WTC11 (cell line): ENCODE measurements at regions not wholly inside any gene's neighbourhood (a gene's known extent, or its start where the extent isn't known, plus 50 kb on each side); places are given as distances from the start of the nearest gene placed in this dataset.

Experiments used
- ATAC-seq: fragments of 200-7000 bp; cut with Tn5 transposase; 2 replicates; pipeline ENCODE4 v1.10.0; 2021; ENCODE audit warnings: mild to moderate bottlenecking, moderate library complexity
- CTCF ChIA-PET: fragments of 300-600 bp; sonication (Branson Sonifier 250); formaldehyde crosslinking; loops from one replicate; lab custom pipeline; 2021; ENCODE audit warnings: antibody characterized with exemption; lab: Charles Lee
- POLR2A ChIA-PET: fragments of 350-600 bp; sonication (Branson Sonifier 250); formaldehyde crosslinking; loops from one replicate; lab custom pipeline; 2021; ENCODE audit warnings: antibody characterized with exemption; lab: Charles Lee
- DNase-seq: peaks from one replicate; pipeline ENCODE4 v3.0.0; 2021; ENCODE audit warnings: low spot score
- H3K27ac Mint-ChIP-seq: 2 replicates; pipeline ENCODE4 v1.8.0; 2021; ENCODE audit warnings: mixed read lengths
- H3K27me3 Mint-ChIP-seq: 2 replicates; pipeline ENCODE4 v1.8.0; 2021; ENCODE audit warnings: low read depth, mild to moderate bottlenecking, moderate library complexity, mixed read lengths
- H3K36me3 Mint-ChIP-seq: 2 replicates; pipeline ENCODE4 v1.8.0; 2021; ENCODE audit warnings: mixed read lengths
- H3K4me1 Mint-ChIP-seq: 2 replicates; pipeline ENCODE4 v1.8.0; 2022; ENCODE audit warnings: mixed read lengths
- H3K4me3 Mint-ChIP-seq: 2 replicates; pipeline ENCODE4 v1.8.0; 2021; ENCODE audit warnings: mild to moderate bottlenecking, moderate library complexity, mixed read lengths
- H3K9me3 Mint-ChIP-seq: 2 replicates; pipeline ENCODE4 v1.8.0; 2021; ENCODE audit warnings: mixed read lengths
- AFF4 ChIP-seq: sonication (generic); formaldehyde crosslinking; IDR thresholded peaks from 2 replicates; pipeline ENCODE4 v1.8.1; 2023; ENCODE audit warnings: mild to moderate bottlenecking, missing genetic modification reagents, borderline replicate concordance
- ATF2 ChIP-seq: sonication (generic); formaldehyde crosslinking; IDR thresholded peaks from 2 replicates; pipeline ENCODE4 v1.8.1; 2022; ENCODE audit warnings: low read depth, missing genetic modification reagents, borderline replicate concordance
- CDX4 ChIP-seq: fragments of 250-450 bp; sonication (Bioruptor Pico); IDR thresholded peaks from 2 replicates; pipeline ENCODE4 v1.9.0; 2021; ENCODE audit warnings: moderate library complexity, mild to moderate bottlenecking, inconsistent platforms, borderline replicate concordance
- CREB1 ChIP-seq: sonication (generic); formaldehyde crosslinking; IDR thresholded peaks from 2 replicates; pipeline ENCODE4 v1.8.0; 2023; ENCODE audit warnings: mild to moderate bottlenecking, missing genetic modification reagents
- ELF4 ChIP-seq: sonication (generic); formaldehyde crosslinking; IDR thresholded peaks from 2 replicates; pipeline ENCODE4 v1.8.1; 2022; ENCODE audit warnings: low read depth, mild to moderate bottlenecking, moderate library complexity, missing genetic modification reagents
- EMX1 ChIP-seq: fragments of 250-450 bp; sonication (Bioruptor Pico); IDR thresholded peaks from 2 replicates; pipeline ENCODE4 v1.8.0; 2021; ENCODE audit warnings: mild to moderate bottlenecking
- FOXP4 ChIP-seq: sonication (generic); formaldehyde crosslinking; IDR thresholded peaks from 2 replicates; pipeline ENCODE4 v1.8.0; 2022; ENCODE audit warnings: mild to moderate bottlenecking, missing genetic modification reagents
- GTF2I ChIP-seq: fragments of 250-450 bp; sonication (Bioruptor Pico); conservative IDR thresholded peaks from 2 replicates; pipeline ENCODE4 v1.4.0; 2021; ENCODE audit warnings: mild to moderate bottlenecking
- JAZF1 ChIP-seq: fragments of 250-450 bp; sonication (Bioruptor Pico); IDR thresholded peaks from 2 replicates; pipeline ENCODE4 v1.9.0; 2021; ENCODE audit warnings: moderate library complexity, mild to moderate bottlenecking, inconsistent platforms
- MYBL2 ChIP-seq: sonication (generic); formaldehyde crosslinking; IDR thresholded peaks from 2 replicates; pipeline ENCODE4 v1.8.1; 2023; ENCODE audit warnings: mild to moderate bottlenecking, moderate library complexity, missing genetic modification reagents
- NFE2L1 ChIP-seq: sonication (generic); formaldehyde crosslinking; IDR thresholded peaks from 2 replicates; pipeline ENCODE4 v1.8.1; 2023; ENCODE audit warnings: missing genetic modification reagents
- NFYB ChIP-seq: sonication (generic); formaldehyde crosslinking; conservative IDR thresholded peaks from 2 replicates; pipeline ENCODE4 v1.8.0; 2022; ENCODE audit warnings: low read depth, missing genetic modification reagents
- NR1H2 ChIP-seq: sonication (generic); formaldehyde crosslinking; IDR thresholded peaks from 2 replicates; pipeline ENCODE4 v1.9.0; 2021; ENCODE audit warnings: mild to moderate bottlenecking, moderate library complexity, missing genetic modification reagents
- RORB ChIP-seq: fragments of 250-450 bp; sonication (Bioruptor Pico); IDR thresholded peaks from 2 replicates; pipeline ENCODE4 v1.9.0; 2021; ENCODE audit warnings: mild to moderate bottlenecking
- SOX15 ChIP-seq: fragments of 250-450 bp; sonication (Bioruptor Pico); IDR thresholded peaks from 2 replicates; pipeline ENCODE4 v1.9.0; 2021; ENCODE audit warnings: mild to moderate bottlenecking
- TEAD1 ChIP-seq: sonication (generic); formaldehyde crosslinking; IDR thresholded peaks from 2 replicates; pipeline ENCODE4 v1.8.0; 2022; ENCODE audit warnings: mild to moderate bottlenecking, missing genetic modification reagents
- TEAD4 ChIP-seq: sonication (generic); formaldehyde crosslinking; IDR thresholded peaks from 2 replicates; pipeline ENCODE4 v1.8.0; 2022; ENCODE audit warnings: mild to moderate bottlenecking, missing genetic modification reagents
- TP53 ChIP-seq: sonication (generic); formaldehyde crosslinking; IDR thresholded peaks from 2 replicates; pipeline ENCODE4 v1.8.1; 2023; ENCODE audit warnings: mild to moderate bottlenecking, missing genetic modification reagents
- USF2 ChIP-seq: sonication (generic); formaldehyde crosslinking; IDR thresholded peaks from 2 replicates; pipeline ENCODE4 v1.8.1; 2023; ENCODE audit warnings: mild to moderate bottlenecking, missing genetic modification reagents, moderate library complexity
- ZNF263 ChIP-seq: sonication (generic); formaldehyde crosslinking; IDR thresholded peaks from 2 replicates; pipeline ENCODE4 v1.8.1; 2022; ENCODE audit warnings: low read depth, mild to moderate bottlenecking, moderate library complexity, missing genetic modification reagents
- ZNF281 ChIP-seq: sonication (generic); formaldehyde crosslinking; IDR thresholded peaks from 2 replicates; pipeline ENCODE4 v1.8.0; 2023; ENCODE audit warnings: mild to moderate bottlenecking, missing genetic modification reagents
- ZNF416 ChIP-seq: fragments of 250-450 bp; sonication (Bioruptor Pico); IDR thresholded peaks from 2 replicates; pipeline ENCODE4 v1.9.0; 2021; ENCODE audit warnings: mild to moderate bottlenecking, inconsistent platforms
- ZNF425 ChIP-seq: fragments of 250-450 bp; sonication (Bioruptor Pico); conservative IDR thresholded peaks from 2 replicates; pipeline ENCODE4 v1.9.0; 2021; ENCODE audit warnings: mild to moderate bottlenecking

- Mint-ChIP-seq H3K27ac (no peak overlapping the region), H3K9me3 (no peaks in the 10 kb centered on the region; the same call in 1 of the 2 replicates), H3K4me3 (no peak overlapping the region), H3K4me1 (peaks cover 5% of the 10 kb centered on the region), H3K27me3 (no peaks in the 10 kb centered on the region), H3K36me3 (no peaks in the 10 kb centered on the region)
- ChIA-PET POLR2A (no interaction called here), CTCF (no interaction called here)
- TF ChIP-seq AFF4 (CRISPR knock-in tag): no peak
- no peak for TF ChIP-seq NR1H2
- TF ChIP-seq CREB1 (CRISPR knock-in tag): no peak
- TF ChIP-seq ZNF425 (CRISPR knock-in tag): no peak
- no peak for TF ChIP-seq FOXP4 (CRISPR knock-in tag)
- no peak for TF ChIP-seq RORB
- no peak for TF ChIP-seq TEAD4 (CRISPR knock-in tag)
- no peak for TF ChIP-seq MYBL2 (CRISPR knock-in tag)
- TF ChIP-seq EMX1: no peak
- no peak for TF ChIP-seq TP53
- no peak for TF ChIP-seq ELF4 (CRISPR knock-in tag)
- no peak for TF ChIP-seq ZNF263 (CRISPR knock-in tag)
- no peak for TF ChIP-seq SOX15 (CRISPR knock-in tag)
- TF ChIP-seq NFYB: no peak
- no peak for TF ChIP-seq ATF2 (CRISPR knock-in tag)
- no peak for TF ChIP-seq TEAD1
- ATAC-seq (no peak), DNase-seq (no peak)
Measured at GRCh38 chr7:85815526-85815925, 628.7 kb upstream of the SEMA3D start.

- no peaks in the 10 kb centered on the region for H3K4me1 Mint-ChIP-seq
- POLR2A ChIA-PET: no interaction called here
- CTCF ChIA-PET: no interaction called here
- DNase-seq (no peak), ATAC-seq (peak; percentile 98)
- no peaks in the 10 kb centered on the region for H3K36me3 Mint-ChIP-seq
- no peak overlapping the region for H3K27ac Mint-ChIP-seq
- no peaks in the 10 kb centered on the region for H3K9me3 Mint-ChIP-seq
- H3K4me3 Mint-ChIP-seq: no peak overlapping the region
- H3K27me3 Mint-ChIP-seq: no peaks in the 10 kb centered on the region
- TF ChIP-seq NFE2L1 (CRISPR knock-in tag) (no peak), ZNF416 (CRISPR knock-in tag) (no peak), CDX4 (CRISPR knock-in tag) (no peak), USF2 (CRISPR knock-in tag) (no peak), ZNF281 (CRISPR knock-in tag) (no peak), JAZF1 (CRISPR knock-in tag) (no peak), TEAD1 (no peak), GTF2I (CRISPR knock-in tag) (no peak)
Measured at GRCh38 chr7:85806321-85806720, 619.5 kb upstream of the SEMA3D start.
